DMS153 treated with DMSO at 0.1 percent for 48 hours (cell line): ENCODE measurements at regions not wholly inside any gene's neighbourhood (a gene's known extent, or its start where the extent isn't known, plus 50 kb on each side); places are given as distances from the start of the nearest gene placed in this dataset.

Experiments used
- DNase-seq: peaks from one replicate; lab custom pipeline; 2025; ENCODE audit not compliant: unreplicated experiment; lab: John Stamatoyannopoulos, UW

DNA sequence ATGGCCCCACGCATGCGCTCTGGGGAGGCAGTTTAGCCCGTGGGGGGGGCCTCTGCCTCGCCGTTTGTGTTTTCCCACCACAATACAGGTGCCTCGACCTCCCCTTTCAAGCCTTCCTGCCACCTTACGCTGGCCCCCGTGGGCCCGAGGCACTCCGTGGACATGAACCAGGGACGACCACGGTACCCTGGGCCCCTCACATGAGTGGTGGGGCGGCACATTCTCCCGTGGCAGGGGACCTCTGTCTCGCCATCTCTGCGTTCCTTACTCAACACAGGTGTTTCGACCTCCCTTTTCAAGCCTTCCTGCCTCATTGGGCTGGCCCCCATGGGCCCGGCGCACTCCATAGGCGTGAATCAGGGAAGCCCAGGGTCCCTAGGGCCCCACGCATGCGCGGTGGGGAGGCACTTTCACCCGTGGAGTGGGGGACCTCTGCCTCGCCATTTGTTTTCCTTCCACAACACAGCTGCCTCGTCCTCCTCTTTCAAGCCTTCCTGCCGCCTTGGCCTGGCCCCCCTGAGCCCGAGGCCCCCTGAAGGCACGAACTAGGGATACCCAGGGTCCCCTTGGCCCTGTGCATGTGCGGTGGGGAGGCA, 339.5 kb downstream of the ALG10 start:
- no peak for DNase-seq

DNA sequence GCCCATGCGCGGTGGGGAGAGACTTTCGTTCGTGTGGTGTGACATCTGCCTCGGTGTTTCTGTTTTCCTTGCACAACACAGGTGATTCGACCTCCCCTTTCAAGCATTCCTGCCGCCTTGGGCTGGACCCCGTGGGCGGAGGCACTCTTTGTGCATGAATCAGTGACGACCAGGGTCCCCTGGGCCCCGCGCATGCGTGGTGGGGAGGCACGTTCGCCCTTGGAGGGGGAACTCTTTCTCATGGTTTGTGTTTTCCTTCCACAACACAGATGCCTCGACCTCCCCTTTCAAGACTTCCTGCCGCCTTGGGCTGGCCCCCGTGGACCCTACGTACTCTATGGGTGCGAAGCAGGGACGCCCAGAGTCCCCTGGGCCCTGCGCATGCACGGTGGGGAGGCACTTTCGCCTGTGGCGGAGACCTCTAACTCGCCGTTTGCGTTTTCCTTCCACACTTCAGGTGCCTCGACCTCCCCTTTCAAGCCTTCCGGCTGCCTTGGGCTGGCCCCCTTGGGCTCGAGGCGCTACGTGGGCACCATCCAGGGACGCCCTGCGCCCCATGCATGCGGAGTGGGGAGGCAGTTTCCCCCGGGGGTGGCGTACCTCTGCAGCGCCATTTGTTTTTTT, 340.9 kb downstream of the ALG10 start:
- no peak for DNase-seq

DNA sequence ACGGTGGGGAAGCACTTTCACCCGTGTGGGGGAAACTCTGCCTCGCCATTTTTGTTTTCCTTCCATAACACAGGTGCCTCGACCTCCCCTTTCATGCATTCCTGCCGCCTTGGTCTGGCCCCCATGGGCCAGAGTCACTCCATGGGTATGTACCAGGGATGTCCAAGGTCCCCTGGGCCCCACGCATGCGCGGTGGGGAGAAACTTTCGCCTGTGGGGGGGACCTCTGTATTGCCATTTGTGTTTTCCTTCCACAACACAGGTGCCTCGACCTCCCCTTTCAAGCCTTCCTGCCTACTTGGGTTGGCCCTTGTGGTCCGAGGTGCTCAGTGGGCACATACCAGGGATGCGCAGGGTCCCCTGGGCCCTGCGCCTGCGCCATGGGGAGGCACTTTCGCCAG, 345.8 kb downstream of the ALG10 start:
- DNase-seq = no peak

DNA sequence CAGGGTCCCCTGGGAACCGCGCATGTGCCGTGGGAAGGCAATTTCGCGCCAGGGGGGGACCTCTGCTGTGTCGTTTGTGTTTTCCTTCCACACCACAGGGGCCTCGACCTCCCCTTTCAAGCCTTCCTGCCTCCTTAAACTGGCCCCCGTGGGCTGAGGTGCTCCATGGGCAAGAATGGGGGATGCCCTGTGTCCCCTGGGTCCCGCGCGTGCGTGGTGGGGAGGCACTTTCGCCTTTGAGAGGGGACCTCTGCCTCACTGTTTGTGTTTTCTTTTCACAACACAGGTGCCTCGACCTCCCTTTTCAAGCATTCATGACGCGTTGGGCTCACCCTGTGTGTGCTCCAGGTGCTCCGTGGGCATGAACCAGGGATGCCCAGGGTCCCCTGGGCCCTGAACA, 348.8 kb downstream of the ALG10 start:
- DNase-seq = no peak

DNA sequence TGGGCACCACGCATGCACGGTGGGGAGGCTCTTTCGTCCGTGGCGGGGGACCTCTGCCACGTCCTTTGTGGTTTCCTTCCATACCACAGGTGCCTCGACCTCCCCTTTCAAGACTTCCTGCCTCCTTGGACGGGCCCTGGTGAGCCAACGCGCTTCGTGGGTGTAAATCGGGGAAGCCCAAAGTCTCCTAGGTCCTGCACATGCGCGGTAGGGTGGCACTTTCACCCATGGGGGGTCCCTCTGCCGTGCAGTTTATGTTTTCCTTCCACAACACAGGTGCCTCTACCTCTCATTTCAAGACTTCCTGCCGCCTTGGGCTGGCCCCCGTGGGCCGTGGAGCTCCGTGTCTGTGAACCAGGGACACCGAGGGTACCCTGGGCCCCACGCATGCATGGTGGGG, 349.7 kb downstream of the ALG10 start:
- DNase-seq = no peak

DNA sequence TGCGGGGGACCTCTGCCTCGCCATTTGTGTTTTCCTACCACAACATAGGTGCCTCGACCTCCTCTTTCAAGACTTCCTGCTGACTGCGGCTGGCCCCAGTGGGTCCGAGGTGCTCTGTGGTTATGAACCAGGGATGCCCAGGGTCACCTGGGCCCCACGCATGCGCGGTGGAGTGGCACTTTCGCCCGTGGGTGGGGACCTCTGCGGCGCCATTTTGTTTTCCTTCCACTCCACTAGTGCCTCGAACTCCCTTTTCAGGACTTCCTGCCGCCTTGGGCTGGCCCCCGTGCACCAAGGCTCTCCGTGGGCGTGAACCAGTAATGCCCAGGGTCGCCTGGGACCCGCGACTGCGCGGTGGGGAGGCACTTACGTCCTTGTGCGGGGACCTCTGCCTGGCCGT, 351.6 kb downstream of the ALG10 start:
- DNase-seq = no peak

DNA sequence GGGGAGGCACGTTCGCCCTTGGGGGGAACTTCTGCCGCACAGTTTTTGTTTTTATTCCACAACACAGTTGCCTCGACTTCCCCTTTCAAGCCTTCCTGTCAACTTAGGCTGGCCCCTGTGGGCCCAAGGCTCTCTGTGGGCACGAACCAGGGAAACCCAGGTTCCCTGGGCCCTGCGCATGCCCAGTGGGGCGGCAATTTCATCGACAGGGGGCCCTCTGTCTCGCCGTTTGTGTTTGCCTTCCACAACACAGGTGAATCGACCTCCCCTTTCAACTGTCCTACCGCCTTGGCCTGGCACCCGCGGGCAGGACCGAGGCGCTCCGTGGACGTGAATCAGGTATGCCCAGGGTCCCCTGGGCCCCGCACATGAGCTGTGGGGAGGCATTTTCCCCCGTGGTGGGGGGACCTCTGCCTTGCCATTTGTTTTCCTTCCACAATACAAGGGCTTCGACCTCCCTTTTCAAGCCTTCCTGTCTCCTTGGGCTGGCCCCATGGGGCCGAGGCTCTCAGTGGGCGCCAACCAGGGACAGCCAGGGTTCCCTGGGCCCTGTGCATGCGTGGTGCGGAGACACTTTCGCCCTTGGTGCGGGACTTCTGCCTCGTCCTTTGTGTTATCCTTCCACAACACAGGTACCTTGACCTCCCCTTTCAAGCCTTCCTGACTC, 354.0 kb downstream of the ALG10 start:
- DNase-seq = no peak

DNA sequence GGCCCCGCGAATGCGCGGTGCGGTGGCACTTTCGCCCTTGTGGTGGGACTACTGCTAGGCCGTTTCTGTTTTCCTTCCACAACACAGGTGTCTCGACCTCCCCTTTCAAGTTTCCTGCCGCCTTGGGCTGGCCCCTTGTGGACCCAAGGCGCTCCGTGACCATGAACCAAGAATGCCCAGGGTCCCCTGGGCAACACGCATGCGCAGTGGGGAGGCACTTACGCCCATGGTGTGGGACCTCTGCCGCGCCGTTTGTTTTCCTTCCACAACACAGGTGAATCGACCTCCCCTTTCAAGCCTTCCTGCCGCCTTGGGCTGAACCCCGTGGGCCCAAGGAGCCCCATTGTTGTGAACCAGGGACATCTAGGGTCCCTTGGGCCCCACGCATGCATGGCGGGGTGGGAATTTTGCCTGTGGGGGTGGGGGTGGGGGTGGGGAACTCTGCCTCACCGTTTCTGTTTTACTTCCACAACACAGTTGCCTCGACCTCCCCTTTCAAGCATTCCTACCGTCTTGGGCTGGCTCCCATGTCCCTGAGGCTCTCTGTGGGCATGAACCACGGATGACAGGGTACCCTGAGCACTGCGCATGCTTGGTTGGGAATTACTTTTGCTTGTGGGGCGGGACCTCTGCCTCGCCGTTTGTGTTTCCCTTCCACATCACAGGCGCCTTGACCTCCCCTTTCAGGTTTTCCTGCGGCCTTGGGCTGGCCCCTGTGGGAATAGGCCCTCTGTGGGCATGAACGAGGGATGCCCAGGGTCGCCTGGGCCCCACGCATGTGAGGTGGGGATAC, 355.1 kb downstream of the ALG10 start:
- no peak for DNase-seq

DNA sequence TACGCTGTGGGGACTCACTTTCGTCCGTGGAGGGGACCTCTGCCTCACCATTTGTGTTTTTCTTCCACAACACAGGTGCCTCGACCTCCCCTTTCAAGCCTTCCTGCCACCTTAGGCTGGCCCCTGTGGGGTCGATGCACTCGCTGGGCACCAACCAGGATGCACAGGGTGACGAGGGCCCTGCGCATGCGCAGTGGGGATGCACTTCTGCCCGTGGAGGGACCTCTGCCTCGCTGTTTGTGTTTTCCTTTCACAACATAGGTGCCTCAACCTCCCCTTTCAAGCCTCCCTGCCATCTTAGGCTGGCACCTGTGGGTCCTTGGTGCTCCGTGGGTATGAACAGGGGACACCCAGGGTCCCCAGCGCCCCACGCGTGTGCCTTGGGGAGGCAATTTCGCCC, 356.8 kb downstream of the ALG10 start:
- no peak for DNase-seq

DNA sequence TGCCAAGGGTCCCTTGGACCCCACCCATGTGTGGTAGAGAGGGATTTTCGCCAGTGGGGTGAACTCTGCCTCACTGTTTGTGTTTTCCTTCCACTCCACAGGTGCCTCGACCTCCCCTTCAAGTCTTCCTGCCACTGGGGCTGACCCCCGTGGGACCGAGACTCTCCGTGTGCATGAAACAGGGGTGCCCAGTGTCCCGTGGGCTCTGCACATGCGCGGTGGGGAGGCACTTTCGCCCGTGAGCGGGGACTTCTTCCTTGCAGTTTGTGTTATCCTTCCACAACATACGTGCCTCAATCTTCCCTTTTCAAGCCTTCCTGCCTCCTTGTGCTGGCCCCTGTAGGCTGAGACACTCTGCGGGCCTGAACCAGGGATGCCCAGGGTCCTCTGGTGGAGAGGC, 362.4 kb downstream of the ALG10 start:
- DNase-seq = no peak

DNA sequence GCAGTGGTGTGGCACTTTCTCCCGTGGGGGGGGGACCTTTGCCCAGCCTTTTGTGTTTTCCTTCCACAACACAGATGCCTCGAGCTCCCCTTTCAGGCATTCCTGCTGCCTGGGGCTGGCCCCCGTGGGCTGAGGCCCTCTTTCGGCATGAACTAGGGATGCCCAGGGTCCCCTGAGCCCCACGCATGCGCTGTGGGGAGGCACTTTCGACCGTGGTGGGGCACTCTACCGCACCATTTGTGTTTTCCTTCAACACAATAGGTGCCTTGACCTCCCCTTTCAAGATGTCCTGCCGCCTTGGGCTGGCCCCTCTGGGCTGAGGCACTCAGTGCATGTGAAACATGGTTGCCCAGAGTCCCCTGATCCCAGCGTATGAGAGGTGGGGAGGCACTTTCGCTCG, 363.7 kb downstream of the ALG10 start:
- no peak for DNase-seq

DNA sequence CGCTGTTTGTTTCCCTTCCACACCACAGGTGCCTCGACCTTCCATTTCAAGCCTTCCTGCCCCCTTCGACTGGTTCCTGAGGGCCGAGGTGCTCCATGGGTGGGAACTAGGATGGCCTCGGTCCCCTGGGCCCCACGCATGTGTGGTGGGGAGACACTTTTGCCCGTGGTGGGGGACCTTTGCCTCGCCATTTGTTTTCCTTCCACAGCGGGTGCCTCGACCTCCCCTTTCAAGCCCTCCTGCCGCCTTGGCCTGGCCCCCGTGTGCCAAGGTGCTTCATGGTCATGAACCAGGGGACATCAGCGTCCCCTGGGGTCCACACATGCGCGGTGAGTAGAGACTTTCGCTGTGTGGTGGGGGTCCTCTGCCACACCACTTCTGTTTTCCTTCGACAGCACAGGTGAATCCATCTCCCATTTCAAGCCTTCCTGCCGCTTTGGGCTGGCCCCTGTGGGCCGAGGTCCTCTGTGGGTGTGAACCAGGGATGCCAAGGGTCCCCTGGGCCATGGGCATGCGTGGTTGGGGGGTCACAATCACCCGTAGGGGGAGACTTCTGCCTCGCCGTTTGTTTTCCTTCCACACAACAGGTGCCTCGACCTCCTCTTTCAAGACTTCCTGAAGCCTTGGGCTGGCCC, 364.4 kb downstream of the ALG10 start:
- no peak for DNase-seq

DNA sequence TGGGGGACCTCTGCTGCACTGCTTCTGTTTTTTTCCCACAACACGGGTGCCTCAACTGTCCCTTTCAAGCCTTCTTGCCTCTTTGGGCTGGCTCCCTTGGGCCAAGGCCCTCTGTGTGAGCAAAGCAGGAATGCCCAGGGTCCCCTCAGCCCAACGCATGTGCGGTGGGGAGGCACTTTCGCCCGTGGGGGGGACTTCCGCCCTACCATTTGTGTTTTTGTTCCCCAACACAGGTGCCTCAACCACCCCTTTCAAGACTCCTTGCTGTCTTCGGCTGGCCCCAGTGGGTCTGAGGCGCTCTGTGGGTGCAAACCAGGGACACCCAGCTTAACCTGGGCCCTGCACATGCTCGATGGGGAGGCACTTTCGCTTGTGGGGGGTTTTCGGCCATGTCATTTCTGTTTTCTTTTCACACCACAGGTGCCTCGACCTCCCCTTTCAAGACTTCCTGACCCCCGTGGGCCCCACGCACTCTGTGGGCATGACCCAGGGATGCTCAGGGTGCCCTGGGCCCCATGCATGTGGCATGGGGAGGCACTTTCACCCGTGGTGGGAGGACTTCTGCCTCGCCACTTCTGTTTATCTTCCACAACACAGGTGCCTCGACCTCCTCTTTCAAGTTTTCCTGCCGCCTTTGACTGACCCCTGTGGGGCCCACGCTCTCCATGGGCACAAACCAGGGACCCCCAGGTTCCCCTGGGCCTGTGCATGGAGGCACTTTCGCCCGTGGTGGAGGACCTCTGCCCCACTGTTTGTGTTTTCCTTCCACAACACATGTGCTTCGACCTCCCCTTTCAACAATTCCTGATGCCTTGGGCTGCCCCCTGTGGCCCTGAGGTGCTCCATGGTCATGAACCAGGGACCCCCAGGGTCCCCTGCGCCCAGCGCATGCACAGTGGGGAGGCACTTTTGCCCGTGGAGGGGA, 365.7 kb downstream of the ALG10 start:
- DNase-seq = no peak

DNA sequence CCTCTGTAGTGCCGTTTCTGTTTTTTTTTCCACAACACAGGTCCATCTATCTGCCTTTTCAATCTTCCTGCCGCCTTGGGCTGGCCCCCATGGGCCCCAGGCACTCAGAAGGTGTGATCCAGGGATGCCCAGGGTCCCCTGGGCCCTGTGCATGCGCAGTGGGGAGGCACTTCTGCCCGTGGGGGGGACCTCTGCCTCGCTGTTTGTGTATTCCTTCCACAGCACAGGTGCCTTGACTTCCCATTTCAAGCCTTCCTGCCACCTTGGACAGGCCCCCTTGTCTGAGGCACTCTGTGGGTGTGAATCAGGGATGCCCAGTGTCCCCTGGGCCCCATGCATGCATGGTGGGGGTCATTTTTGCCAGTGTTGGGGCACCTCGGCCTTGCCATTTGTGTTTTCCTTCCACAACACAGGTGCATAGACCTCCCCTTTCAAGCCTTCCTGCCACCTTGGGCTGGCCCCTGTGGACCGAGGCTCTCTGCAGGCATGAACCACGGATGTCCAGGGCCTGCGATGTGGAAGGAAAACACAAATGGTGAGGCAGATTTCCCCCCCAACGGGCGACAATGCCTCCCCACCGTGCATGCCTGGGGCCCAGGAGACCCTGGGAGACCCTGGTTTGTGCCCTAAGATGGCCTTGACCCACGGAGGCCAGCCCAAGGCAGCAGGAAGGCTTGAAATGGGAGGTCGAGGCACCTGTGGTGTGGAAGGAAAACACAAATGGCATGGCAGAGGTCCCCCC, 366.5 kb downstream of the ALG10 start:
- no peak for DNase-seq

DNA sequence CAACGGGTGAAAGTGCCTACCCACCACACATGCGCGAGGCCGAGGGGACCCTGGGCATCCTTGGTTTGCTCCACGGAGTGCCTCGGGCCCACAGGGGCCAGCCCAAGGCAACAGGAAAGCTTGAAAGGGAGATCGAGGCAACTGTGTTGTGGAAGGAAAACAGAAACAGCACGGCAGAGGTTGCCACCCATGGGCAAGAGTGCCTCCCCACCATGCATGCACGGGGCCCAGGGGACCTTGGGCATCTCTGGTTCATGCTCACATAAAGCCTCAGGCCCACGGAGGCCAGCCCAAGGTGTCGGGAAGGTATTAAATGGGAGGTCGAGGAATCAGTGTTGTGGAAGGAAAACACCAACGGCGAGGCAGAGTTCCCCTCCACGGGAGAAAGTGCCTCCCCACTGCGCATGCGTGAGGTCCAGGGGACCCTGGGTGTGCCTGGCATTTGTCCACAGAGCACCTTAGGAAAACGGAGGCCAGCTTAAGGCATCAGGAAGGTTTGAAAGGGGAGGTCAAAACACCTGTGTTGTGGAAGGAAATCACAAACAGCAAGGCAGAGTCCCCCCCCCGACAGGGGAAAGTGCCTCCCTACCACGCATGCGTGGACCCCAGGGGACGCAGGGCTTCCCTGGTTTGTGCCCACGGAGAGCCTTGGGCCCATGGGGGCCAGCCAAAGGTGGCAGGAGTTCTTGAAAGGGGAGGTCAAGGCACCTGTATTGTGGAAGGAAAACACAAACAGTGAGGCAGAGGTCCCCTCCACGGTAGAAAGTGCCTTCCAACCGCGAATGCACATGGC, 367.3 kb downstream of the ALG10 start:
- no peak for DNase-seq

DNA sequence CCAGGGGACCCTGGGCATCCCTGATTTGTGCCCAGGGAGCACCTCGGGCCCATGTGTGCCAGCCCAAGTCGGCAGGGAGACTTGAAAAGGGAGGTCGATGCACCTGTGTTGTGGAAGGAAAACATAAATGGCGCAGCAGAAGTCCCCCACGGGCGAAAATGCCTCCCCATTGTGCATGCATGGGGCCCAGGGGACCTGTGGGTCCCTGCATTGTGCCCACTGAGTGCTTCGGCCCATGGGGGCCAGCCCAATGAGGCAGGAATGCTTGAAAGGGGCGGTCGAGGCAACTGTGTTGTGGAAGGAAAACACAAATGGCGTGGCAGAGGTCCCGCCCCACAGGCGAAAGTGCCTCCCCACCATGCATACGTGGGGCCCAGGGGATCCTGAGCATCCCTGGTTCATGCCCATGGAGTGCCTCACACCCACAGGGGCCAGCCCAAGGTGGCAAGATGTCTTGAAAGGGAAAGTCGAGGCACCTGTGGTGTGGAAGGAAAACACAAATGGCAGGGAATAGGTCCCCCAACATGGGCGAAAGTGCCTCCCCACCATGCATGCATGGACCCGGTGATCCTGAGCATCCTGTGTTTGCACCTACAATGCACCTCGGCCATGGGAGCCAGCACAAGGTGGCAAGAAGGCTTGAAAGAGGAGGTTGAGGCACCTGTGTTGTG, 368.0 kb downstream of the ALG10 start:
- no peak for DNase-seq

DNA sequence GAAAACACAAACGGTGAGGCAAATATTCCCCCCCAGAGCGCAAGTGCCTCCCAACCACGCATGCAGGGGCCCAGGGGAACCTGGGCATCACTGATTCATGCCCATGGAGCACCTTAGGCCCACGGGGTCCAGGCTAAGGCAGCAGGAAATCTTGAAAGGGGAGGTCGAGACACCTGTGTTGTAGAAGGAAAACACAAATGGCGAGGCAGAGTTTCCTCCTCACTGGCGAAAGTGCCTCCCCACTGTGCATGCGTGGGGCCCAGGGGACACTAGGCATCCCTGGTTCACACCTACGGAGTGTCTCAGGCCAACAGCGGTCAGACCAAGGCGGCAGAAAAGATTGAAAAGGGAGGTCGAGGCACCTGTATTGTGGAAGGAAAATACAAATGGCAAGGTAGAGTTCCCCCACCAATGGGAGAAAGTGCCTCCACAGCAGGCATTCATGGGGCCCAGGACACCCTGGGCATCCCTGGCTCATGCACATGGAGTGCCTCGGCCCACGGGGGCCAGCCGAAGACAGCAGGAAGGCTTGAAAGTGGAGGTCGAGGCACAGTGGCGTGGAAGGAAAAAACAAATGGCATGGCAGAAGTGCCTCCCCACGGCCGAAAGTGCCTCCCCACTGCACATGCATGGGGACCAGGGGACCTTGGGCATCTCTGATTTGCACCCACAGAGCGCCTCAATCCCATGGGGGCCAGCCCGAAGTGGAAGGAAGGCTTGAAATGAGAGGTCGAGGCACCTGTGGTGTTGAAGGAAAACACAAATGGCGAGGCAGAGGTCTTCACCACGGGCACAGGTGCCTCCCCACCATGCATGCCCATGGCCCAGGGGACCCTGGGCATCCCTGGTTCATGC, 368.8 kb downstream of the ALG10 start:
- no peak for DNase-seq
